OCI-M1 (cell line): ENCODE measurements at regions not wholly inside any gene's neighbourhood (a gene's known extent, or its start where the extent isn't known, plus 50 kb on each side); places are given as distances from the start of the nearest gene placed in this dataset.
"Not testable (repeated sequence)": the region's sequence is repeated elsewhere in the genome, so short reads cannot be mapped to it uniquely, and the experiment has no call there.

Experiments
- DNase-seq: peaks from one replicate; lab custom pipeline; 2025; lab: John Stamatoyannopoulos, UW

- no peak for DNase-seq
Measured at GRCh38 chr15:81723701-81724100, 322.1 kb downstream of the MEX3B start.

GRCh38 chr15:81723113-81723651 lies 322.6 kb downstream of the MEX3B start:
- DNase-seq: no peak

- not testable (repeated sequence) for DNase-seq
Measured at GRCh38 chr15:81716468-81716867, 329.4 kb downstream of the MEX3B start.

GRCh38 chr15:81710328-81710727 lies 335.5 kb downstream of the MEX3B start:
- DNase-seq: no peak

GRCh38 chr15:81706816-81707346 lies 332.9 kb upstream of the TMC3 start:
- not testable (repeated sequence) for DNase-seq

GRCh38 chr15:81705727-81706126 lies 331.7 kb upstream of the TMC3 start:
- DNase-seq: not testable (repeated sequence)

- no peak for DNase-seq
Measured at GRCh38 chr15:81686021-81686420, 312.0 kb upstream of the TMC3 start.

GRCh38 chr15:81685237-81685636 lies 311.2 kb upstream of the TMC3 start:
- DNase-seq: no peak

- no peak for DNase-seq
Measured at GRCh38 chr15:81680829-81681228, 306.8 kb upstream of the TMC3 start.

GRCh38 chr15:81666839-81667238 lies 292.8 kb upstream of the TMC3 start:
- no peak for DNase-seq

GRCh38 chr15:81660976-81661375 lies 287.0 kb upstream of the TMC3 start:
- no peak for DNase-seq

GRCh38 chr15:81653259-81653658 lies 279.2 kb upstream of the TMC3 start:
- no peak for DNase-seq

GRCh38 chr15:81645470-81645869 lies 271.5 kb upstream of the TMC3 start:
- no peak for DNase-seq

- no peak for DNase-seq
Measured at GRCh38 chr15:81643771-81644170, 269.8 kb upstream of the TMC3 start.

- no peak for DNase-seq
Measured at GRCh38 chr15:81642451-81642990, 268.5 kb upstream of the TMC3 start.

- not testable (repeated sequence) for DNase-seq
Measured at GRCh38 chr15:81636064-81636463, 262.1 kb upstream of the TMC3 start.

- DNase-seq: no peak
Measured at GRCh38 chr15:81633889-81634288, 259.9 kb upstream of the TMC3 start.

GRCh38 chr15:81625896-81626295 lies 251.9 kb upstream of the TMC3 start:
- no peak for DNase-seq

- DNase-seq: no peak
Measured at GRCh38 chr15:81619002-81619401, 245.0 kb upstream of the TMC3 start.

GRCh38 chr15:81612631-81613030 lies 238.6 kb upstream of the TMC3 start:
- no peak for DNase-seq

GRCh38 chr15:81611679-81612078 lies 237.7 kb upstream of the TMC3 start:
- no peak for DNase-seq

- no peak for DNase-seq
Measured at GRCh38 chr15:81608309-81608829, 234.4 kb upstream of the TMC3 start.

GRCh38 chr15:81604713-81605112 lies 230.7 kb upstream of the TMC3 start:
- DNase-seq: no peak
